ENCODE measurements at regions not wholly inside any gene's neighbourhood (a gene's known extent, or its start where the extent isn't known, plus 50 kb on each side); places are given as distances from the start of the nearest gene placed in this dataset.

GRCh38 chr5:85453026-85453349, 1068.3 kb upstream of the EDIL3 start:
- DNase-seq (ENCODE audit: low read depth, low spot score) (no peak), ATAC-seq (no peak)
- POLR2A ChIA-PET, result no interaction called here
- no peak for TF ChIP-seq SIN3A (IDR thresholded peaks at IDR 0.05; ENCODE audit: borderline replicate concordance, insufficient read depth, low read depth, low read length)
- TF ChIP-seq, protein P1, sequence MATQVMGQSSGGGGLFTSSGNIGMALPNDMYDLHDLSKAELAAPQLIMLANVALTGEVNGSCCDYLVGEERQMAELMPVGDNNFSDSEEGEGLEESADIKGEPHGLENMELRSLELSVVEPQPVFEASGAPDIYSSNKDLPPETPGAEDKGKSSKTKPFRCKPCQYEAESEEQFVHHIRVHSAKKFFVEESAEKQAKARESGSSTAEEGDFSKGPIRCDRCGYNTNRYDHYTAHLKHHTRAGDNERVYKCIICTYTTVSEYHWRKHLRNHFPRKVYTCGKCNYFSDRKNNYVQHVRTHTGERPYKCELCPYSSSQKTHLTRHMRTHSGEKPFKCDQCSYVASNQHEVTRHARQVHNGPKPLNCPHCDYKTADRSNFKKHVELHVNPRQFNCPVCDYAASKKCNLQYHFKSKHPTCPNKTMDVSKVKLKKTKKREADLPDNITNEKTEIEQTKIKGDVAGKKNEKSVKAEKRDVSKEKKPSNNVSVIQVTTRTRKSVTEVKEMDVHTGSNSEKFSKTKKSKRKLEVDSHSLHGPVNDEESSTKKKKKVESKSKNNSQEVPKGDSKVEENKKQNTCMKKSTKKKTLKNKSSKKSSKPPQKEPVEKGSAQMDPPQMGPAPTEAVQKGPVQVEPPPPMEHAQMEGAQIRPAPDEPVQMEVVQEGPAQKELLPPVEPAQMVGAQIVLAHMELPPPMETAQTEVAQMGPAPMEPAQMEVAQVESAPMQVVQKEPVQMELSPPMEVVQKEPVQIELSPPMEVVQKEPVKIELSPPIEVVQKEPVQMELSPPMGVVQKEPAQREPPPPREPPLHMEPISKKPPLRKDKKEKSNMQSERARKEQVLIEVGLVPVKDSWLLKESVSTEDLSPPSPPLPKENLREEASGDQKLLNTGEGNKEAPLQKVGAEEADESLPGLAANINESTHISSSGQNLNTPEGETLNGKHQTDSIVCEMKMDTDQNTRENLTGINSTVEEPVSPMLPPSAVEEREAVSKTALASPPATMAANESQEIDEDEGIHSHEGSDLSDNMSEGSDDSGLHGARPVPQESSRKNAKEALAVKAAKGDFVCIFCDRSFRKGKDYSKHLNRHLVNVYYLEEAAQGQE (IDR thresholded peaks at IDR 0.05; ENCODE audit: insufficient read depth in 1 of 2, low read depth in 2 of 2, low read length in 1 of 2), result no peak
- TF ChIP-seq, protein P2, sequence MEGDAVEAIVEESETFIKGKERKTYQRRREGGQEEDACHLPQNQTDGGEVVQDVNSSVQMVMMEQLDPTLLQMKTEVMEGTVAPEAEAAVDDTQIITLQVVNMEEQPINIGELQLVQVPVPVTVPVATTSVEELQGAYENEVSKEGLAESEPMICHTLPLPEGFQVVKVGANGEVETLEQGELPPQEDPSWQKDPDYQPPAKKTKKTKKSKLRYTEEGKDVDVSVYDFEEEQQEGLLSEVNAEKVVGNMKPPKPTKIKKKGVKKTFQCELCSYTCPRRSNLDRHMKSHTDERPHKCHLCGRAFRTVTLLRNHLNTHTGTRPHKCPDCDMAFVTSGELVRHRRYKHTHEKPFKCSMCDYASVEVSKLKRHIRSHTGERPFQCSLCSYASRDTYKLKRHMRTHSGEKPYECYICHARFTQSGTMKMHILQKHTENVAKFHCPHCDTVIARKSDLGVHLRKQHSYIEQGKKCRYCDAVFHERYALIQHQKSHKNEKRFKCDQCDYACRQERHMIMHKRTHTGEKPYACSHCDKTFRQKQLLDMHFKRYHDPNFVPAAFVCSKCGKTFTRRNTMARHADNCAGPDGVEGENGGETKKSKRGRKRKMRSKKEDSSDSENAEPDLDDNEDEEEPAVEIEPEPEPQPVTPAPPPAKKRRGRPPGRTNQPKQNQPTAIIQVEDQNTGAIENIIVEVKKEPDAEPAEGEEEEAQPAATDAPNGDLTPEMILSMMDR (IDR thresholded peaks at IDR 0.05), result no peak
- no peak for TF ChIP-seq POLR2AphosphoS5 (IDR thresholded peaks at IDR 0.05; ENCODE audit: low read depth, low read length)
- no peak for TF ChIP-seq TCF7L2 (IDR thresholded peaks at IDR 0.05; ENCODE audit: low read depth, low read length)
- in situ Hi-C loops (cut with HindIII; ENCODE audit: low pct_unique_long_range_greater_than_20kb, low sequenced_read_pairs), result no loop called here
- H3K4me1 ChIP-seq (ENCODE audit: control insufficient read depth, insufficient read depth, low read length), result no peaks in the 10 kb centered on the region
- H3K36me3 ChIP-seq (ENCODE audit: control insufficient read depth, insufficient read depth, low read length), result no peaks in the 10 kb centered on the region
- no TSS peak for BruUV-seq (replicated peaks)
- no peak overlapping the region for H3K4me3 ChIP-seq (ENCODE audit: low read depth in 2 of 2, low read length in 2 of 2)
- CTCF ChIA-PET, result no interaction called here
- H3K27ac ChIP-seq (ENCODE audit: low read length), result no peak overlapping the region
- H3K27me3 ChIP-seq (ENCODE audit: control insufficient read depth, insufficient read depth, low read length), result no peaks in the 10 kb centered on the region
- H3K9me3 ChIP-seq (ENCODE audit: control insufficient read depth, insufficient read depth, low read depth, low read length), result 0 out of 2 replicates have a peak, but pooled peaks cover 3% of the 10 kb centered on the region
- intact Hi-C loops (cut with micrococcal nuclease; ENCODE audit: unreplicated experiment), result no loop called here

- intact Hi-C loops (cut with micrococcal nuclease; ENCODE audit: unreplicated experiment), result no loop called here
- TF ChIP-seq, protein P1 (IDR thresholded peaks at IDR 0.05; ENCODE audit: insufficient read depth in 1 of 2, low read depth in 2 of 2, low read length in 1 of 2), result no peak
- TF ChIP-seq SIN3A (IDR thresholded peaks at IDR 0.05; ENCODE audit: borderline replicate concordance, insufficient read depth, low read depth, low read length), result no peak
- no peak for TF ChIP-seq POLR2AphosphoS5 (IDR thresholded peaks at IDR 0.05; ENCODE audit: low read depth, low read length)
- TF ChIP-seq TCF7L2 (IDR thresholded peaks at IDR 0.05; ENCODE audit: low read depth, low read length), result no peak
- TF ChIP-seq, protein P2 (IDR thresholded peaks at IDR 0.05), result no peak
Measured at GRCh38 chr5:85458319-85458718, 1073.6 kb upstream of the EDIL3 start.

More at GRCh38 chr5:85458319-85458718, 1073.6 kb upstream of the EDIL3 start:
- ATAC-seq, result no peak
- DNase-seq (ENCODE audit: low read depth, low spot score), result no peak
- no peaks in the 10 kb centered on the region for H3K36me3 ChIP-seq (ENCODE audit: control insufficient read depth, insufficient read depth, low read length)
- CTCF ChIA-PET, result no interaction called here
- H3K27ac ChIP-seq (ENCODE audit: low read length), result no peak overlapping the region
- POLR2A ChIA-PET, result no interaction called here
- BruUV-seq (replicated peaks), result no TSS peak
- no peak overlapping the region for H3K4me3 ChIP-seq (ENCODE audit: low read depth in 2 of 2, low read length in 2 of 2)
- no peaks in the 10 kb centered on the region for H3K27me3 ChIP-seq (ENCODE audit: control insufficient read depth, insufficient read depth, low read length)
- in situ Hi-C loops (cut with HindIII; ENCODE audit: low pct_unique_long_range_greater_than_20kb, low sequenced_read_pairs), result no loop called here
- H3K4me1 ChIP-seq (ENCODE audit: control insufficient read depth, insufficient read depth, low read length), result no peaks in the 10 kb centered on the region
- H3K9me3 ChIP-seq (ENCODE audit: control insufficient read depth, insufficient read depth, low read depth, low read length), result no peaks in the 10 kb centered on the region

Data from Panc1 (cell line).